Neural progenitor cell (in vitro differentiated cells): ENCODE measurements at regions not wholly inside any gene's neighbourhood (a gene's known extent, or its start where the extent isn't known, plus 50 kb on each side); places are given as distances from the start of the nearest gene placed in this dataset.
A peak's percentile ranks its signal among the peaks of the same experiment; 100 is the strongest.

ENCODE experiments used
- EZH2 ChIP-seq: fragments of 200-600 bp; sonication (generic); IDR thresholded peaks from 2 replicates; pipeline ENCODE4 v1.6.1; 2017; ENCODE audit warnings: antibody characterized with exemption, mild to moderate bottlenecking, moderate library complexity
- TF ChIP-seq, protein P1 (sequence below): fragments of 200-600 bp; sonication (generic); IDR thresholded peaks from 2 replicates; pipeline ENCODE4 v1.5.1; 2017; ENCODE audit warnings: antibody characterized with exemption, mild to moderate bottlenecking

DNA sequence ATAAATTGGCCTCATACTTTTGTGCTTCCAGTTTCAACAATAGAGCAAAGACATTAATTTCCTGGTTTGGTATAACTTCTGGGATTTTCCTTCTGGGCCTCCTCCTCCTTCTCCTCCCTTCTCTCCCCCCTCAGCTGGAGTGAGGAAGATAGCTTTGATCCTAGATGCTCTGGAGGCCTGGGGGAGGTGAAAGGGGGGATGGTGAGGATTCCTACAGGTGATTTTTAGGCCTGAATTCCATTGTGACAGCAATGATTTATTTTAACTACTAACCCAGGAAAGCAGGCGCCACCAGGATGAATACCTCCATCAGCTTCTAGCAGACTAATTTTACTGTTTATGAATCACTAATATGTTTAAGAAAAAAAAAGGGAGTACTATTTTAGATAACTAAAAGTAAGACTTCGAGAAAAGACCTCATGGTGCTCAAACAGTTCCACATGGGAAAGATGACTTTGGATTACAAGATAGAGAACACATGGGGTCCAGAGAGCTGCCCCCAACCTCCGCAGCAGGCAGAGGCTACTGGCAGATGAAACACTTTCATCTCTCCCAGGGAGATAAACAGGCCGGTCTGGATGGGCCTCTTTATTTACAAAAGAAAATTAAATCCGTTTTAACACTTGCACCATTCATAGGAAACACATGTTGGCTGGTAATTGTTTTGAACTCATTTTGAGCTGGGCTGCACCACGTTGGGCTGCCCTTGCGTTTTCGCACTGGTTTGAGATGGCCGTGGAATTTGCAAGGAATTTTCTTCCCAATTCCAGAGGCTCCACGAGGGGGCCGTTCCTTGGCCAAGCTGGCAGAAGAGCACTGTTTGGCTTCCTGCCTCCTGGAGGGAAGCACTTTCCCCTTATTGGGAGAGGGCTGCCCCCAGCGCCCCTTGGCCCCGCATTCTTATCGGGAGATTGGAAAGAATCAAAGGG, 125.1 kb upstream of the STX18 start:
- TF ChIP-seq EZH2 = no peak
- TF ChIP-seq, protein P1, sequence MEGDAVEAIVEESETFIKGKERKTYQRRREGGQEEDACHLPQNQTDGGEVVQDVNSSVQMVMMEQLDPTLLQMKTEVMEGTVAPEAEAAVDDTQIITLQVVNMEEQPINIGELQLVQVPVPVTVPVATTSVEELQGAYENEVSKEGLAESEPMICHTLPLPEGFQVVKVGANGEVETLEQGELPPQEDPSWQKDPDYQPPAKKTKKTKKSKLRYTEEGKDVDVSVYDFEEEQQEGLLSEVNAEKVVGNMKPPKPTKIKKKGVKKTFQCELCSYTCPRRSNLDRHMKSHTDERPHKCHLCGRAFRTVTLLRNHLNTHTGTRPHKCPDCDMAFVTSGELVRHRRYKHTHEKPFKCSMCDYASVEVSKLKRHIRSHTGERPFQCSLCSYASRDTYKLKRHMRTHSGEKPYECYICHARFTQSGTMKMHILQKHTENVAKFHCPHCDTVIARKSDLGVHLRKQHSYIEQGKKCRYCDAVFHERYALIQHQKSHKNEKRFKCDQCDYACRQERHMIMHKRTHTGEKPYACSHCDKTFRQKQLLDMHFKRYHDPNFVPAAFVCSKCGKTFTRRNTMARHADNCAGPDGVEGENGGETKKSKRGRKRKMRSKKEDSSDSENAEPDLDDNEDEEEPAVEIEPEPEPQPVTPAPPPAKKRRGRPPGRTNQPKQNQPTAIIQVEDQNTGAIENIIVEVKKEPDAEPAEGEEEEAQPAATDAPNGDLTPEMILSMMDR = peak; percentile 19
